Mammary epithelial cell (primary cell): ENCODE measurements at regions not wholly inside any gene's neighbourhood (a gene's known extent, or its start where the extent isn't known, plus 50 kb on each side); places are given as distances from the start of the nearest gene placed in this dataset.

Source experiments
- CTCF ChIP-seq, 2 donors: IDR thresholded peaks in 1 of 2; conservative IDR thresholded peaks in 1 of 2; 2 replicates each; pipeline ENCODE4 v1.5.1; 2011 to 2012; ENCODE audit warnings: inconsistent platforms in 2 of 2, low read length in 2 of 2, mild to moderate bottlenecking in 2 of 2, control low read depth in 1 of 2, low read depth in 1 of 2; ENCODE audit not compliant: insufficient read depth in 1 of 2; ENCODE audit errors: extremely low read depth in 1 of 2
- EZH2 ChIP-seq: IDR thresholded peaks from 2 replicates; pipeline ENCODE4 v1.6.1; 2012; ENCODE audit warnings: low read length, inconsistent platforms, borderline replicate concordance

DNA sequence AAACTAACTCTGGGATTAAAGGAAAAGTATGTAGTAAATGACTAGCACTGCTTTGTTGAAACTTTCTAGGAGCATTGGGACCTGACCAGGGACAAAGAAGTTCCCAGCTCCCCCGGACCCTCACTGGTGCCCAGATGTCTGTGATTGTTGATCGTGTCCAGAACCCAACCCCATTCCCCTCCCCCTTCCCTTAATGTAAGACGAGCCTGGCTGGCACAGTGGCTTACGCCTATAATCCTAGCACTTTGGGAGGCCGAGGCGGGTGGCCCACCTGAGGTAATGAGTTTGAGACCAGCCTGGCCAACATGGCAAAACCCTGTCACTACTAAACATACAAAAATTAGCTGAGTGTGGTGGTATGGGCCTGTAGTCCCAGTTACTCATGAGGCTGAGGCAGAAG, 750.3 kb downstream of the CBLN4 start:
- TF ChIP-seq CTCF (conservative IDR thresholded peaks at IDR 0.05 in 1 of 2, IDR thresholded peaks at IDR 0.05 in 1 of 2; ENCODE audit: extremely low read depth in 1 of 2, insufficient read depth in 1 of 2, low read depth in 1 of 2, low read length in 2 of 2): no peak
- TF ChIP-seq EZH2: no peak
